HL-60 (cell line): ENCODE measurements at regions not wholly inside any gene's neighbourhood (a gene's known extent, or its start where the extent isn't known, plus 50 kb on each side); places are given as distances from the start of the nearest gene placed in this dataset.

ENCODE experiments used
- GABPA ChIP-seq: IDR thresholded peaks from 2 replicates; pipeline ENCODE4 v1.6.1; 2012; ENCODE audit warnings: low read depth
- POLR2AphosphoS5 ChIP-seq: IDR thresholded peaks from 2 replicates; pipeline ENCODE4 v1.6.1; 2012; ENCODE audit warnings: low read depth
- SPI1 ChIP-seq: IDR thresholded peaks from 2 replicates; pipeline ENCODE4 v1.6.1; 2012; ENCODE audit warnings: low read depth, mild to moderate bottlenecking, borderline replicate concordance
- TF ChIP-seq, protein P1 (sequence below): IDR thresholded peaks from one replicate; pipeline ENCODE4 v1.5.1; 2011; ENCODE audit warnings: low read length, control low read depth, inconsistent platforms; ENCODE audit not compliant: insufficient read depth
- TF ChIP-seq, protein P2 (sequence below): IDR thresholded peaks from 2 replicates; pipeline ENCODE4 v1.6.1; 2012; ENCODE audit warnings: low read depth; ENCODE audit not compliant: insufficient replicate concordance

DNA sequence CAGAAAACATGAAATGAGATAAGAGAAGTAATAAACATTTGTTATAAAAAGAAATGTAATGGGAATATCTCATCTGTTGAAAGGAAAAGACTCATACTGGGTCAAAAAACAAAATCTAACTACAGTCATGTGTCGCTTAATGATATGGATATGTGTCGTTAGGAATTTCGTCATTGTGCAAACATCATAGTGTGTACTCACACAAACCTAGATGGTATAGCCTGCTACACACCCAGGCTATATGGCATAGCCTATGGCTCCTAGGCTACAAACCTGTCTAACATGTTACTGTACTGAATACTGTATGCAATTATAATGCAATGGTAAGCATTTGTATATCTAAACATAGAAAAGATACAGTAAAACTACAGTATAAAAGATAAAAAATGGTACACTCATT lies 89.8 kb upstream of the ZC3H12C start:
- TF ChIP-seq, protein P1, sequence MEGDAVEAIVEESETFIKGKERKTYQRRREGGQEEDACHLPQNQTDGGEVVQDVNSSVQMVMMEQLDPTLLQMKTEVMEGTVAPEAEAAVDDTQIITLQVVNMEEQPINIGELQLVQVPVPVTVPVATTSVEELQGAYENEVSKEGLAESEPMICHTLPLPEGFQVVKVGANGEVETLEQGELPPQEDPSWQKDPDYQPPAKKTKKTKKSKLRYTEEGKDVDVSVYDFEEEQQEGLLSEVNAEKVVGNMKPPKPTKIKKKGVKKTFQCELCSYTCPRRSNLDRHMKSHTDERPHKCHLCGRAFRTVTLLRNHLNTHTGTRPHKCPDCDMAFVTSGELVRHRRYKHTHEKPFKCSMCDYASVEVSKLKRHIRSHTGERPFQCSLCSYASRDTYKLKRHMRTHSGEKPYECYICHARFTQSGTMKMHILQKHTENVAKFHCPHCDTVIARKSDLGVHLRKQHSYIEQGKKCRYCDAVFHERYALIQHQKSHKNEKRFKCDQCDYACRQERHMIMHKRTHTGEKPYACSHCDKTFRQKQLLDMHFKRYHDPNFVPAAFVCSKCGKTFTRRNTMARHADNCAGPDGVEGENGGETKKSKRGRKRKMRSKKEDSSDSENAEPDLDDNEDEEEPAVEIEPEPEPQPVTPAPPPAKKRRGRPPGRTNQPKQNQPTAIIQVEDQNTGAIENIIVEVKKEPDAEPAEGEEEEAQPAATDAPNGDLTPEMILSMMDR, result no peak
- TF ChIP-seq, protein P2, sequence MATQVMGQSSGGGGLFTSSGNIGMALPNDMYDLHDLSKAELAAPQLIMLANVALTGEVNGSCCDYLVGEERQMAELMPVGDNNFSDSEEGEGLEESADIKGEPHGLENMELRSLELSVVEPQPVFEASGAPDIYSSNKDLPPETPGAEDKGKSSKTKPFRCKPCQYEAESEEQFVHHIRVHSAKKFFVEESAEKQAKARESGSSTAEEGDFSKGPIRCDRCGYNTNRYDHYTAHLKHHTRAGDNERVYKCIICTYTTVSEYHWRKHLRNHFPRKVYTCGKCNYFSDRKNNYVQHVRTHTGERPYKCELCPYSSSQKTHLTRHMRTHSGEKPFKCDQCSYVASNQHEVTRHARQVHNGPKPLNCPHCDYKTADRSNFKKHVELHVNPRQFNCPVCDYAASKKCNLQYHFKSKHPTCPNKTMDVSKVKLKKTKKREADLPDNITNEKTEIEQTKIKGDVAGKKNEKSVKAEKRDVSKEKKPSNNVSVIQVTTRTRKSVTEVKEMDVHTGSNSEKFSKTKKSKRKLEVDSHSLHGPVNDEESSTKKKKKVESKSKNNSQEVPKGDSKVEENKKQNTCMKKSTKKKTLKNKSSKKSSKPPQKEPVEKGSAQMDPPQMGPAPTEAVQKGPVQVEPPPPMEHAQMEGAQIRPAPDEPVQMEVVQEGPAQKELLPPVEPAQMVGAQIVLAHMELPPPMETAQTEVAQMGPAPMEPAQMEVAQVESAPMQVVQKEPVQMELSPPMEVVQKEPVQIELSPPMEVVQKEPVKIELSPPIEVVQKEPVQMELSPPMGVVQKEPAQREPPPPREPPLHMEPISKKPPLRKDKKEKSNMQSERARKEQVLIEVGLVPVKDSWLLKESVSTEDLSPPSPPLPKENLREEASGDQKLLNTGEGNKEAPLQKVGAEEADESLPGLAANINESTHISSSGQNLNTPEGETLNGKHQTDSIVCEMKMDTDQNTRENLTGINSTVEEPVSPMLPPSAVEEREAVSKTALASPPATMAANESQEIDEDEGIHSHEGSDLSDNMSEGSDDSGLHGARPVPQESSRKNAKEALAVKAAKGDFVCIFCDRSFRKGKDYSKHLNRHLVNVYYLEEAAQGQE, result no peak
- no peak for TF ChIP-seq SPI1
- TF ChIP-seq POLR2AphosphoS5, result no peak
- no peak for TF ChIP-seq GABPA
